HEK293T (cell line): ENCODE measurements at regions not wholly inside any gene's neighbourhood (a gene's known extent, or its start where the extent isn't known, plus 50 kb on each side); places are given as distances from the start of the nearest gene placed in this dataset.

Source experiments
- FOXA1 ChIP-seq: fragments of 450-650 bp; IDR thresholded peaks from 2 replicates; pipeline ENCODE4 v1.6.1; 2016; ENCODE audit warnings: mild to moderate bottlenecking
- SUZ12 ChIP-seq: fragments of 450-650 bp; IDR thresholded peaks from 2 replicates; pipeline ENCODE4 v1.6.1; 2016; ENCODE audit warnings: mild to moderate bottlenecking

DNA sequence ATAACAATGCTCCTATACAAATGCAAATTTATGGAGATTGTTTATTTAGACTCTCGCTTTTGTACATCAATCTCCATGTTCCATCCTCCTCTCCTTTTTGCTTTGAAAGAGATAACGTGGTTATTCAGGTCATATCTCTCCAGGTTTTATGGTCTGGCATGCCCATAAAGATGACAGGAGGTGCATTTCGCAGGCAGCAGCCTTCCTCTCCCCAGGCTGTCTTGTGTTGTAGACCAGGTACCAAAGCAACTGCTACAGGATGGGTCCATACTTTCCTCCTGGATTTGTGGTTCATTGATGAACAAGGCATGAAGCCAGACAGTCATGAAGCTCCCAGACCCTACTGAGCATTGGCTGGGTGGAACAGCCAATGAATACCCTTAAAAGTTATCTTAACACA lies 400.2 kb upstream of the NPVF start:
- no peak for TF ChIP-seq FOXA1
- TF ChIP-seq SUZ12, result no peak
